Retinal pigment epithelial cell (primary cell): ENCODE measurements at regions not wholly inside any gene's neighbourhood (a gene's known extent, or its start where the extent isn't known, plus 50 kb on each side); places are given as distances from the start of the nearest gene placed in this dataset.

ENCODE experiments used
- DNase-seq: peaks from one replicate; pipeline ENCODE4 v3.0.0-alpha.2; 2010; ENCODE audit warnings: low read depth
- H3K4me3 ChIP-seq: 2 replicates; pipeline ENCODE4 v1.5.1; 2011; ENCODE audit warnings: mild to moderate bottlenecking, low read length, control low read depth, moderate library complexity
- CTCF ChIP-seq: conservative IDR thresholded peaks from 2 replicates; pipeline ENCODE4 v1.5.1; 2011; ENCODE audit warnings: low read depth, low read length, control low read depth, inconsistent platforms

- TF ChIP-seq CTCF, result no peak
- H3K4me3 ChIP-seq, result no peak overlapping the region
- DNase-seq, result no peak
Observed at GRCh38 chrX:42603016-42603415, 174.9 kb downstream of the PPP1R2C start.

- no peak for TF ChIP-seq CTCF
- H3K4me3 ChIP-seq, result no peak overlapping the region
- DNase-seq, result no peak
Observed at GRCh38 chrX:42602566-42602965, 175.4 kb downstream of the PPP1R2C start.

DNA sequence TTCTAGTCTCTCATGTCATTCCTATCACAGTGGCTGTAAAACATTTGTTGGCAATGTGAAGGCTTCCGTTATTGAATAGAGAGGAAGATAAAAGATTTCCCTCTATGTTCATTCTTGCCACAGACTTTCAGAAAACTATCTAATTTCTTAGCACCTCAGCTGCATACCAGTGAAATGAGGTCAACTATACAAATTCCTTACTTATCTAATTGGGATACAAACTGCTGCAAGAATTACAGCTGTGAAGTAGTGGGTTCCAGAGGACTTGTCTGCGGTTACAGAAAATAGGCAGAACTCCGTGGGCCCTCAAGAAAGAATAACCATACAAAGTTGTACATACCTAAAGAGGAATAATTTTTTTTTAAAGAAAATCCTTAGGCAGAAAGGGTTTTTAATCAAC is 175.8 kb downstream of the PPP1R2C start:
- DNase-seq, result no peak
- H3K4me3 ChIP-seq, result no peak overlapping the region
- TF ChIP-seq CTCF, result no peak

- no peak overlapping the region for H3K4me3 ChIP-seq
- TF ChIP-seq CTCF, result no peak
- no peak for DNase-seq
Observed at GRCh38 chrX:42597481-42597880, 180.5 kb downstream of the PPP1R2C start.

DNA sequence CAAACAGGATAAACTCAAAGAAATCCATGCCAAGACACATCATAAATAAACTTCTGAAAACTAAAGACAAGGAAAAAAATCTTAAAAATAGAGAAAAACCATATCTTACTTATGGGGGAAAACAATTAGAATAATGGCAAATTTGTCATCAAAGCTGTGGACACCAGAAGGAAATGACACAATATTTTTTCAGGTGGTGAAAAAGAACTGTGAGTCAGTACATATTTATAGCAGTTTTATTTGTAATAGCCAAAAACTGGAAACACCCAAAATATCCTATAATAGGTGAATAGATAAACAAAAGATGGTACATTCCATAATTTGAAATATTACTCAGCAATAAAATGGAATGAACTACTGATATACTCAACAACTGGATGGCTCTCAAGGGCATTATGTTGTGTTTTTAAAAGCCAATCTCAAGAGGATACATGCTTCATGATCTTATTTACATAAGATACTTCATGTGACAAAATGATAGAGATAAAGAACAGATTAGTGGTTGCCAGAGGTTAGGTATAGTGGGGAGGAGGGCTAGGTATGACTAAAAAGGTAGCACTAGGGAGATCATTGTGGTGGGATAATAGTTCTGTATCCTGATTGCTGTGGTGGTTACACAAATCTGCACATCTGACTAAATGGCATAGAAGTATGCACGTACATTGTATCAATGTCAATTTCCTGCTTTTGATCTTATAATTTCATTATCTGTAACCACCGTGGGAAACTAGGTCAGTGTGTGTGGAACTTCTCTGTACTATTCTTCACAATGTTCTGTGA is 191.9 kb downstream of the PPP1R2C start:
- TF ChIP-seq CTCF, result no peak
- no peak overlapping the region for H3K4me3 ChIP-seq
- DNase-seq, result no peak

GRCh38 chrX:42577936-42578470 is 200.0 kb downstream of the PPP1R2C start:
- DNase-seq, result no peak
- no peak for TF ChIP-seq CTCF
- no peak overlapping the region for H3K4me3 ChIP-seq

- DNase-seq, result no peak
- no peak for TF ChIP-seq CTCF
Observed at GRCh38 chrX:42567268-42567667, 210.7 kb downstream of the PPP1R2C start.

More at GRCh38 chrX:42567268-42567667, 210.7 kb downstream of the PPP1R2C start:
- no peak overlapping the region for H3K4me3 ChIP-seq
